HepG2 (cell line): ENCODE measurements at regions not wholly inside any gene's neighbourhood (a gene's known extent, or its start where the extent isn't known, plus 50 kb on each side); places are given as distances from the start of the nearest gene placed in this dataset.

Experiments used
- ATAC-seq: fragments of 200-7000 bp; cut with Tn5 transposase; 3 replicates; pipeline ENCODE4 v1.9.1; 2020; ENCODE audit warnings: mild to moderate bottlenecking, moderate library complexity
- BruUV-seq: library from RNA; stranded (reverse); fragments of 400-500 nt; replicated peaks from 2 replicates; lab custom pipeline; 2021; lab: Mats Ljungman, UMichigan
- CTCF ChIA-PET: fragments of 300-600 bp; formaldehyde crosslinking; extraction: SDS; loops from one replicate; lab custom pipeline; 2021; ENCODE audit warnings: low total read pairs, inconsistent platforms, low intra/inter-chr PET ratio; lab: Yijun Ruan, JAX
- POLR2A ChIA-PET: fragments of 350-600 bp; sonication (Branson Sonifier 250); formaldehyde crosslinking; loops from one replicate; lab custom pipeline; 2020; ENCODE audit warnings: antibody characterized with exemption, inconsistent platforms; lab: Yijun Ruan, JAX
- DNase-seq: peaks from one replicate; pipeline ENCODE4 v3.0.0-alpha.2; 2015; ENCODE audit warnings: low spot score
- FAIRE-seq: peaks from 3 replicates; lab custom pipeline; 2011; peaks lifted over from hg19 to GRCh38; lab: Jason Lieb, UNC
- H2AFZ ChIP-seq: one replicate; pipeline ENCODE4 v1.6.1; 2011; ENCODE audit warnings: low read length, inconsistent platforms
- H3K27ac ChIP-seq: fragments of 300-600 bp; 3 replicates; pipeline ENCODE4 v1.8.0; 2011; ENCODE audit warnings: mixed run types, mild to moderate bottlenecking, mixed read lengths, low read length, inconsistent platforms; ENCODE audit not compliant: insufficient read depth; ENCODE audit errors: extremely low read length
- H3K27me3 ChIP-seq, 2 experiments: fragments of 200-600 bp in 1 of 2; 2 replicates in 1 of 2; 3 replicates in 1 of 2; pipeline versions ENCODE4 v1.6.0 to v1.8.0; 2011; ENCODE audit warnings: low read length in 2 of 2, mild to moderate bottlenecking in 2 of 2, moderate library complexity in 2 of 2, inconsistent platforms in 1 of 2; ENCODE audit not compliant: insufficient read depth in 2 of 2, control insufficient read depth in 1 of 2
- H3K36me3 ChIP-seq, 2 experiments: fragments of 200-600 bp in 1 of 2; replicated peaks in 1 of 2; 2 replicates in 1 of 2; 3 replicates in 1 of 2; pipeline versions ENCODE4 v1.5.1 to v1.8.0; 2011; ENCODE audit warnings: low read length in 2 of 2, inconsistent platforms in 1 of 2; ENCODE audit not compliant: insufficient read depth in 2 of 2, control insufficient read depth in 1 of 2
- H3K4me1 ChIP-seq: 2 replicates; pipeline ENCODE4 v1.5.1; 2012; ENCODE audit warnings: low read length, inconsistent platforms; ENCODE audit not compliant: insufficient read depth
- H3K4me2 ChIP-seq: 2 replicates; pipeline ENCODE4 v1.6.0; 2011; ENCODE audit warnings: low read depth, low read length, inconsistent platforms
- H3K4me3 ChIP-seq, 3 experiments: fragments of 200-600 bp in 1 of 3; sonication (generic), shearing (Covaris generic) in 1 of 3; replicated peaks in 1 of 3; 2 replicates each; pipeline ENCODE4 v1.5.1; 2011 to 2016; ENCODE audit warnings: low read length in 3 of 3, inconsistent platforms in 2 of 3, low read depth in 2 of 3, mild to moderate bottlenecking in 2 of 3, control low read depth in 1 of 3, mixed read lengths in 1 of 3; ENCODE audit not compliant: insufficient read depth in 1 of 3
- H3K79me2 ChIP-seq: one replicate; pipeline ENCODE4 v1.6.1; 2011; ENCODE audit warnings: low read length, inconsistent platforms; ENCODE audit not compliant: insufficient read depth
- H3K9ac ChIP-seq: 2 replicates; pipeline ENCODE4 v1.6.0; 2011; ENCODE audit warnings: mild to moderate bottlenecking, low read depth, low read length, inconsistent platforms; ENCODE audit not compliant: insufficient read depth
- H3K9me3 ChIP-seq: 2 replicates; pipeline ENCODE4 v1.5.1; 2012; ENCODE audit warnings: mild to moderate bottlenecking, low read length
- H4K20me1 ChIP-seq: 2 replicates; pipeline ENCODE4 v1.6.0; 2011; ENCODE audit warnings: inconsistent platforms, mild to moderate bottlenecking, low read length, moderate library complexity; ENCODE audit not compliant: insufficient read depth
- CCDC6 ChIP-seq: sonication (generic); formaldehyde crosslinking; IDR thresholded peaks from 2 replicates; pipeline ENCODE4 v1.8.1; 2022; ENCODE audit warnings: mild to moderate bottlenecking, missing genetic modification reagents, moderate library complexity
- LCORL ChIP-seq, 2 experiments: fragments of 450-650 bp in 1 of 2; sonication (generic) in 1 of 2; formaldehyde crosslinking in 1 of 2; IDR thresholded peaks; 2 replicates each; pipeline versions ENCODE4 v1.5.0 to v1.6.1; 2017 to 2020; ENCODE audit warnings: antibody characterized with exemption in 1 of 2, missing genetic modification reagents in 1 of 2
- ZNF558 ChIP-seq: sonication (generic); formaldehyde crosslinking; IDR thresholded peaks from 2 replicates; pipeline ENCODE4 v1.9.0; 2022; ENCODE audit warnings: mild to moderate bottlenecking, missing genetic modification reagents, borderline replicate concordance
- WGBS: methylation state at CpG from one replicate; pipeline ENCODE4 v1.1.6; 2017; ENCODE audit warnings: low lambda C conversion rate; 5-methylcytosine and 5-hydroxymethylcytosine counted together
- in situ Hi-C: cut with HindIII; loops from 2 replicates; pipeline ENCODE4 v1.10.0; 2017; ENCODE audit warnings: low pct_unique_long_range_greater_than_20kb; ENCODE audit not compliant: extremely low pct_ligation_motif_present
- intact Hi-C: fragments of 100-400 bp; cut with micrococcal nuclease; formaldehyde crosslinking; loops from one replicate; pipeline ENCODE4 v1.10.0; 2022; ENCODE audit not compliant: unreplicated experiment
- TF ChIP-seq, protein P1 (sequence below): sonication (generic); formaldehyde crosslinking; IDR thresholded peaks from 2 replicates; pipeline ENCODE4 v1.5.0; 2020; ENCODE audit warnings: mild to moderate bottlenecking, missing genetic modification reagents
- TF ChIP-seq, protein P2 (sequence below): sonication (generic); formaldehyde crosslinking; IDR thresholded peaks from 2 replicates; pipeline ENCODE4 v1.4.0; 2020; ENCODE audit warnings: mild to moderate bottlenecking, missing genetic modification reagents
- TF ChIP-seq, protein P3 (sequence below): sonication (generic); formaldehyde crosslinking; conservative IDR thresholded peaks from 2 replicates; pipeline ENCODE4 v1.4.0; 2020; ENCODE audit warnings: mild to moderate bottlenecking, missing genetic modification reagents, moderate library complexity
- TF ChIP-seq, protein P4 (sequence below): sonication (generic); formaldehyde crosslinking; IDR thresholded peaks from 2 replicates; pipeline ENCODE4 v1.4.0; 2020; ENCODE audit warnings: missing genetic modification reagents

DNA sequence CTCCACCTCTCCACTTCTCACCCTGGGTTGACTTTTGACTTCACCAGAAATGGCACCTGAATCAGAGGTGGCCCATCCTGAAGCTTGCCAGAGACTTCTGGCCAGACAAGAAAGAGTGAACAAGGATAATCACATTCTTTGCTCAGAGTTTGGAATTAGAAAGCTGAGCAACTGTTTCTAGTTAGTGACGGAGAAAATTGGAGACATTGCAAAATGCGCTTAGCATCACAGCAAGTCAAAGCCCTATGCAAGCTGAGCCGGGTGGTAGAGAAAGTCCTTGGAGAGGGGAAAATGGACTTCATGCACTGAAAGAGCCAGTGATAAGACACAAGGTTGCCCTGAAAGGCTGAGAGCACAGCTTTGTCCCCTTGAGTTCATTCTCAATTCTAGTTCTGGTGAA, 161.8 kb downstream of the PAH start:
- no peak for FAIRE-seq
- no TSS peak for BruUV-seq
- H3K4me3 ChIP-seq: no peak overlapping the region
- in situ Hi-C loops: no loop called here
- H4K20me1 ChIP-seq: no peaks in the 10 kb centered on the region
- 40% methylated on average over 3 of the region's 3 CpGs for WGBS
- no peak for DNase-seq
- no peak overlapping the region for H3K27ac ChIP-seq
- H3K4me2 ChIP-seq: no peak overlapping the region
- H3K9ac ChIP-seq: no peak overlapping the region
- intact Hi-C loops: no loop called here
- H2AFZ ChIP-seq: no peak overlapping the region
- CTCF ChIA-PET: no interaction called here
- H3K4me1 ChIP-seq: no peaks in the 10 kb centered on the region
- no peaks in the 10 kb centered on the region for H3K36me3 ChIP-seq
- H3K79me2 ChIP-seq: no peaks in the 10 kb centered on the region
- POLR2A ChIA-PET: no interaction called here
- peaks cover 0 to 13% of the 10 kb centered on the region in 2 experiments; a peak in 2 of 5 replicates for H3K27me3 ChIP-seq
- no peaks in the 10 kb centered on the region for H3K9me3 ChIP-seq
- ATAC-seq: no peak
- TF ChIP-seq, protein P1, sequence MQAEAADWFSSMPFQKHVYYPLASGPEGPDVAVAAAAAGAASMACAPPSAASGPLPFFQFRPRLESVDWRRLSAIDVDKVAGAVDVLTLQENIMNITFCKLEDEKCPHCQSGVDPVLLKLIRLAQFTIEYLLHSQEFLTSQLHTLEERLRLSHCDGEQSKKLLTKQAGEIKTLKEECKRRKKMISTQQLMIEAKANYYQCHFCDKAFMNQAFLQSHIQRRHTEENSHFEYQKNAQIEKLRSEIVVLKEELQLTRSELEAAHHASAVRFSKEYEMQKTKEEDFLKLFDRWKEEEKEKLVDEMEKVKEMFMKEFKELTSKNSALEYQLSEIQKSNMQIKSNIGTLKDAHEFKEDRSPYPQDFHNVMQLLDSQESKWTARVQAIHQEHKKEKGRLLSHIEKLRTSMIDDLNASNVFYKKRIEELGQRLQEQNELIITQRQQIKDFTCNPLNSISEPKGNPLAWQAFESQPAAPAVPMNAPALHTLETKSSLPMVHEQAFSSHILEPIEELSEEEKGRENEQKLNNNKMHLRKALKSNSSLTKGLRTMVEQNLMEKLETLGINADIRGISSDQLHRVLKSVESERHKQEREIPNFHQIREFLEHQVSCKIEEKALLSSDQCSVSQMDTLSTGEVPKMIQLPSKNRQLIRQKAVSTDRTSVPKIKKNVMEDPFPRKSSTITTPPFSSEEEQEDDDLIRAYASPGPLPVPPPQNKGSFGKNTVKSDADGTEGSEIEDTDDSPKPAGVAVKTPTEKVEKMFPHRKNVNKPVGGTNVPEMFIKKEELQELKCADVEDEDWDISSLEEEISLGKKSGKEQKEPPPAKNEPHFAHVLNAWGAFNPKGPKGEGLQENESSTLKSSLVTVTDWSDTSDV: no peak
- no peak for TF ChIP-seq ZNF558 (CRISPR knock-in tag)
- TF ChIP-seq, protein P2, sequence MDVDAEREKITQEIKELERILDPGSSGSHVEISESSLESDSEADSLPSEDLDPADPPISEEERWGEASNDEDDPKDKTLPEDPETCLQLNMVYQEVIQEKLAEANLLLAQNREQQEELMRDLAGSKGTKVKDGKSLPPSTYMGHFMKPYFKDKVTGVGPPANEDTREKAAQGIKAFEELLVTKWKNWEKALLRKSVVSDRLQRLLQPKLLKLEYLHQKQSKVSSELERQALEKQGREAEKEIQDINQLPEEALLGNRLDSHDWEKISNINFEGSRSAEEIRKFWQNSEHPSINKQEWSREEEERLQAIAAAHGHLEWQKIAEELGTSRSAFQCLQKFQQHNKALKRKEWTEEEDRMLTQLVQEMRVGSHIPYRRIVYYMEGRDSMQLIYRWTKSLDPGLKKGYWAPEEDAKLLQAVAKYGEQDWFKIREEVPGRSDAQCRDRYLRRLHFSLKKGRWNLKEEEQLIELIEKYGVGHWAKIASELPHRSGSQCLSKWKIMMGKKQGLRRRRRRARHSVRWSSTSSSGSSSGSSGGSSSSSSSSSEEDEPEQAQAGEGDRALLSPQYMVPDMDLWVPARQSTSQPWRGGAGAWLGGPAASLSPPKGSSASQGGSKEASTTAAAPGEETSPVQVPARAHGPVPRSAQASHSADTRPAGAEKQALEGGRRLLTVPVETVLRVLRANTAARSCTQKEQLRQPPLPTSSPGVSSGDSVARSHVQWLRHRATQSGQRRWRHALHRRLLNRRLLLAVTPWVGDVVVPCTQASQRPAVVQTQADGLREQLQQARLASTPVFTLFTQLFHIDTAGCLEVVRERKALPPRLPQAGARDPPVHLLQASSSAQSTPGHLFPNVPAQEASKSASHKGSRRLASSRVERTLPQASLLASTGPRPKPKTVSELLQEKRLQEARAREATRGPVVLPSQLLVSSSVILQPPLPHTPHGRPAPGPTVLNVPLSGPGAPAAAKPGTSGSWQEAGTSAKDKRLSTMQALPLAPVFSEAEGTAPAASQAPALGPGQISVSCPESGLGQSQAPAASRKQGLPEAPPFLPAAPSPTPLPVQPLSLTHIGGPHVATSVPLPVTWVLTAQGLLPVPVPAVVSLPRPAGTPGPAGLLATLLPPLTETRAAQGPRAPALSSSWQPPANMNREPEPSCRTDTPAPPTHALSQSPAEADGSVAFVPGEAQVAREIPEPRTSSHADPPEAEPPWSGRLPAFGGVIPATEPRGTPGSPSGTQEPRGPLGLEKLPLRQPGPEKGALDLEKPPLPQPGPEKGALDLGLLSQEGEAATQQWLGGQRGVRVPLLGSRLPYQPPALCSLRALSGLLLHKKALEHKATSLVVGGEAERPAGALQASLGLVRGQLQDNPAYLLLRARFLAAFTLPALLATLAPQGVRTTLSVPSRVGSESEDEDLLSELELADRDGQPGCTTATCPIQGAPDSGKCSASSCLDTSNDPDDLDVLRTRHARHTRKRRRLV (CRISPR knock-in tag): no peak
- TF ChIP-seq, protein P3, sequence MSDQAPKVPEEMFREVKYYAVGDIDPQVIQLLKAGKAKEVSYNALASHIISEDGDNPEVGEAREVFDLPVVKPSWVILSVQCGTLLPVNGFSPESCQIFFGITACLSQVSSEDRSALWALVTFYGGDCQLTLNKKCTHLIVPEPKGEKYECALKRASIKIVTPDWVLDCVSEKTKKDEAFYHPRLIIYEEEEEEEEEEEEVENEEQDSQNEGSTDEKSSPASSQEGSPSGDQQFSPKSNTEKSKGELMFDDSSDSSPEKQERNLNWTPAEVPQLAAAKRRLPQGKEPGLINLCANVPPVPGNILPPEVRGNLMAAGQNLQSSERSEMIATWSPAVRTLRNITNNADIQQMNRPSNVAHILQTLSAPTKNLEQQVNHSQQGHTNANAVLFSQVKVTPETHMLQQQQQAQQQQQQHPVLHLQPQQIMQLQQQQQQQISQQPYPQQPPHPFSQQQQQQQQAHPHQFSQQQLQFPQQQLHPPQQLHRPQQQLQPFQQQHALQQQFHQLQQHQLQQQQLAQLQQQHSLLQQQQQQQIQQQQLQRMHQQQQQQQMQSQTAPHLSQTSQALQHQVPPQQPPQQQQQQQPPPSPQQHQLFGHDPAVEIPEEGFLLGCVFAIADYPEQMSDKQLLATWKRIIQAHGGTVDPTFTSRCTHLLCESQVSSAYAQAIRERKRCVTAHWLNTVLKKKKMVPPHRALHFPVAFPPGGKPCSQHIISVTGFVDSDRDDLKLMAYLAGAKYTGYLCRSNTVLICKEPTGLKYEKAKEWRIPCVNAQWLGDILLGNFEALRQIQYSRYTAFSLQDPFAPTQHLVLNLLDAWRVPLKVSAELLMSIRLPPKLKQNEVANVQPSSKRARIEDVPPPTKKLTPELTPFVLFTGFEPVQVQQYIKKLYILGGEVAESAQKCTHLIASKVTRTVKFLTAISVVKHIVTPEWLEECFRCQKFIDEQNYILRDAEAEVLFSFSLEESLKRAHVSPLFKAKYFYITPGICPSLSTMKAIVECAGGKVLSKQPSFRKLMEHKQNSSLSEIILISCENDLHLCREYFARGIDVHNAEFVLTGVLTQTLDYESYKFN (CRISPR knock-in tag): no peak
- TF ChIP-seq, protein P4, sequence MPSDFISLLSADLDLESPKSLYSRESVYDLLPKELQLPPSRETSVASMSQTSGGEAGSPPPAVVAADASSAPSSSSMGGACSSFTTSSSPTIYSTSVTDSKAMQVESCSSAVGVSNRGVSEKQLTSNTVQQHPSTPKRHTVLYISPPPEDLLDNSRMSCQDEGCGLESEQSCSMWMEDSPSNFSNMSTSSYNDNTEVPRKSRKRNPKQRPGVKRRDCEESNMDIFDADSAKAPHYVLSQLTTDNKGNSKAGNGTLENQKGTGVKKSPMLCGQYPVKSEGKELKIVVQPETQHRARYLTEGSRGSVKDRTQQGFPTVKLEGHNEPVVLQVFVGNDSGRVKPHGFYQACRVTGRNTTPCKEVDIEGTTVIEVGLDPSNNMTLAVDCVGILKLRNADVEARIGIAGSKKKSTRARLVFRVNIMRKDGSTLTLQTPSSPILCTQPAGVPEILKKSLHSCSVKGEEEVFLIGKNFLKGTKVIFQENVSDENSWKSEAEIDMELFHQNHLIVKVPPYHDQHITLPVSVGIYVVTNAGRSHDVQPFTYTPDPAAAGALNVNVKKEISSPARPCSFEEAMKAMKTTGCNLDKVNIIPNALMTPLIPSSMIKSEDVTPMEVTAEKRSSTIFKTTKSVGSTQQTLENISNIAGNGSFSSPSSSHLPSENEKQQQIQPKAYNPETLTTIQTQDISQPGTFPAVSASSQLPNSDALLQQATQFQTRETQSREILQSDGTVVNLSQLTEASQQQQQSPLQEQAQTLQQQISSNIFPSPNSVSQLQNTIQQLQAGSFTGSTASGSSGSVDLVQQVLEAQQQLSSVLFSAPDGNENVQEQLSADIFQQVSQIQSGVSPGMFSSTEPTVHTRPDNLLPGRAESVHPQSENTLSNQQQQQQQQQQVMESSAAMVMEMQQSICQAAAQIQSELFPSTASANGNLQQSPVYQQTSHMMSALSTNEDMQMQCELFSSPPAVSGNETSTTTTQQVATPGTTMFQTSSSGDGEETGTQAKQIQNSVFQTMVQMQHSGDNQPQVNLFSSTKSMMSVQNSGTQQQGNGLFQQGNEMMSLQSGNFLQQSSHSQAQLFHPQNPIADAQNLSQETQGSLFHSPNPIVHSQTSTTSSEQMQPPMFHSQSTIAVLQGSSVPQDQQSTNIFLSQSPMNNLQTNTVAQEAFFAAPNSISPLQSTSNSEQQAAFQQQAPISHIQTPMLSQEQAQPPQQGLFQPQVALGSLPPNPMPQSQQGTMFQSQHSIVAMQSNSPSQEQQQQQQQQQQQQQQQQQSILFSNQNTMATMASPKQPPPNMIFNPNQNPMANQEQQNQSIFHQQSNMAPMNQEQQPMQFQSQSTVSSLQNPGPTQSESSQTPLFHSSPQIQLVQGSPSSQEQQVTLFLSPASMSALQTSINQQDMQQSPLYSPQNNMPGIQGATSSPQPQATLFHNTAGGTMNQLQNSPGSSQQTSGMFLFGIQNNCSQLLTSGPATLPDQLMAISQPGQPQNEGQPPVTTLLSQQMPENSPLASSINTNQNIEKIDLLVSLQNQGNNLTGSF (CRISPR knock-in tag): no peak
- TF ChIP-seq LCORL (IDR thresholded peaks at IDR 0.05): no peak
- no peak for TF ChIP-seq LCORL (CRISPR knock-in tag; IDR thresholded peaks at IDR 0.05)
- TF ChIP-seq CCDC6: no peak
